ENCODE measurements at regions not wholly inside any gene's neighbourhood (a gene's known extent, or its start where the extent isn't known, plus 50 kb on each side); places are given as distances from the start of the nearest gene placed in this dataset.

DNA sequence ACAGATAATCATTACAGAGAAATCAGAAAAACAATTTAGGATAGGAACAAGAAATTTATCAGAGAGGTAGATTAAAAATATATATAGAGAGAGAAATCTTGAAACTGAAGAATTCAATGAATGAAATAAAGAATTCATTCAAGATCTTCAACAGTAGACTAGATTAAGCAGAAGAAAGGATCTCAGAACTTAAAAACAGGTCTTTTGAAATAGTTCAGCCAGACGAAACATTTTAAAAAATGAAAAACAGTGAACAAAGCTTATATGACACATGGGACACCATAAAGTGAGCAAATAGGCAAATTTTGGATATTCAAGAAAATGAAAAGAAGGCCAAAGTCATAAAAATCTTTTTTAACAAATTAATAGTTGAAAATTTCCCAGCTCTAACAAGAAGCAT, 138.8 kb downstream of the CASP12 start:
- no peak overlapping the region for H3K9ac ChIP-seq (ENCODE audit: control insufficient read depth, extremely low read depth, insufficient read depth, low read length)
- H3K36me3 ChIP-seq (ENCODE audit: control insufficient read depth in 2 of 2, extremely low read depth in 1 of 2, insufficient read depth in 2 of 2, low read length in 2 of 2): no peaks in the 10 kb centered on the region
- no peak for DNase-seq (ENCODE audit: low read depth, low spot score)
- dilution Hi-C loops (cut with MboI; ENCODE audit: extremely low pct_ligation_motif_present, low sequenced_read_pairs): no loop called here
- H4K20me1 ChIP-seq (ENCODE audit: control insufficient read depth, extremely low read depth, insufficient read depth, low read length): no peaks in the 10 kb centered on the region
- no peak overlapping the region for H3K4me3 ChIP-seq (ENCODE audit: control insufficient read depth in 2 of 3, extremely low read depth in 1 of 3, insufficient read depth in 2 of 3, low read depth in 1 of 3, low read length in 3 of 3)
- FAIRE-seq: no peak
- H3K9me3 ChIP-seq (ENCODE audit: control insufficient read depth, low read depth, low read length): no peaks in the 10 kb centered on the region
- H3K27me3 ChIP-seq (ENCODE audit: control insufficient read depth, extremely low read depth, insufficient read depth, low read length): no peaks in the 10 kb centered on the region
- no peak overlapping the region for H2AFZ ChIP-seq (ENCODE audit: control insufficient read depth, low read length)
- no peak overlapping the region for H3K27ac ChIP-seq (ENCODE audit: control insufficient read depth, insufficient read depth, low read length)
- H3K4me2 ChIP-seq (ENCODE audit: control insufficient read depth, extremely low read depth, insufficient read depth, low read depth, low read length): no peak overlapping the region
- H3K79me2 ChIP-seq (ENCODE audit: control insufficient read depth, insufficient read depth, low read length): no peaks in the 10 kb centered on the region
- TF ChIP-seq, protein P1, sequence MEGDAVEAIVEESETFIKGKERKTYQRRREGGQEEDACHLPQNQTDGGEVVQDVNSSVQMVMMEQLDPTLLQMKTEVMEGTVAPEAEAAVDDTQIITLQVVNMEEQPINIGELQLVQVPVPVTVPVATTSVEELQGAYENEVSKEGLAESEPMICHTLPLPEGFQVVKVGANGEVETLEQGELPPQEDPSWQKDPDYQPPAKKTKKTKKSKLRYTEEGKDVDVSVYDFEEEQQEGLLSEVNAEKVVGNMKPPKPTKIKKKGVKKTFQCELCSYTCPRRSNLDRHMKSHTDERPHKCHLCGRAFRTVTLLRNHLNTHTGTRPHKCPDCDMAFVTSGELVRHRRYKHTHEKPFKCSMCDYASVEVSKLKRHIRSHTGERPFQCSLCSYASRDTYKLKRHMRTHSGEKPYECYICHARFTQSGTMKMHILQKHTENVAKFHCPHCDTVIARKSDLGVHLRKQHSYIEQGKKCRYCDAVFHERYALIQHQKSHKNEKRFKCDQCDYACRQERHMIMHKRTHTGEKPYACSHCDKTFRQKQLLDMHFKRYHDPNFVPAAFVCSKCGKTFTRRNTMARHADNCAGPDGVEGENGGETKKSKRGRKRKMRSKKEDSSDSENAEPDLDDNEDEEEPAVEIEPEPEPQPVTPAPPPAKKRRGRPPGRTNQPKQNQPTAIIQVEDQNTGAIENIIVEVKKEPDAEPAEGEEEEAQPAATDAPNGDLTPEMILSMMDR (optimal IDR thresholded peaks at IDR 0.05 in 1 of 3, IDR thresholded peaks at IDR 0.05 in 1 of 3, conservative IDR thresholded peaks at IDR 0.05 in 1 of 3; ENCODE audit: extremely low read depth in 1 of 3, insufficient read depth in 2 of 3, low read length in 3 of 3): no peak
- TF ChIP-seq EZH2 (IDR thresholded peaks at IDR 0.05; ENCODE audit: low read length): no peak
- H3K9me1 ChIP-seq (ENCODE audit: control insufficient read depth, extremely low read depth, insufficient read depth, low read length): no peaks in the 10 kb centered on the region
- H3K4me1 ChIP-seq (ENCODE audit: control insufficient read depth, extremely low read depth, insufficient read depth, low read length): no peaks in the 10 kb centered on the region

DNA sequence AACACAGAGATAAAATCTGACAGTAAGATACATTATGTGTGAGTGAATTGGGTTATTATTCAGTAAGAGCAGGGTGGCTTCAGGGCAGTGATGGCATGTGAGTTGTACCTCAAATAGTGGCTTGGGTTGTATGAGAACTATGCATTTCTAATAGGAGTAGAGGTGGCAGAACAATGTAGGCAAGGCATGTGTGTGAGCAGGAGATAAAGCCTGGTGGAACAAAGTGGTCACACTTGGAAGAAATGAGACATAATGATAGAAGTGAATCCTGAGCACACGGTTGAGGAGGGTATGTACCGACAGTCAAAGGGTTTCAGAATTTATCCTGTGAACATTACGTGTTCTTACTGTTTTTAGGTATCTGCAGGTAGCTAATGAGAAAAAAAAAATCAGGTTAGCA, 159.3 kb downstream of the CASP12 start:
- Histone ChIP-seq H2AFZ (ENCODE audit: control insufficient read depth, low read length) (no peak overlapping the region), H3K4me3 (ENCODE audit: control insufficient read depth in 2 of 3, extremely low read depth in 1 of 3, insufficient read depth in 2 of 3, low read depth in 1 of 3, low read length in 3 of 3) (no peak overlapping the region), H3K9me3 (ENCODE audit: control insufficient read depth, low read depth, low read length) (no peaks in the 10 kb centered on the region), H3K27ac (ENCODE audit: control insufficient read depth, insufficient read depth, low read length) (no peak overlapping the region), H3K4me2 (ENCODE audit: control insufficient read depth, extremely low read depth, insufficient read depth, low read depth, low read length) (no peak overlapping the region), H3K79me2 (ENCODE audit: control insufficient read depth, insufficient read depth, low read length) (no peaks in the 10 kb centered on the region), H3K27me3 (ENCODE audit: control insufficient read depth, extremely low read depth, insufficient read depth, low read length) (no peaks in the 10 kb centered on the region), H3K9me1 (ENCODE audit: control insufficient read depth, extremely low read depth, insufficient read depth, low read length) (no peaks in the 10 kb centered on the region), H3K36me3 (ENCODE audit: control insufficient read depth in 2 of 2, extremely low read depth in 1 of 2, insufficient read depth in 2 of 2, low read length in 2 of 2) (no peaks in the 10 kb centered on the region), H3K9ac (ENCODE audit: control insufficient read depth, extremely low read depth, insufficient read depth, low read length) (no peak overlapping the region), H4K20me1 (ENCODE audit: control insufficient read depth, extremely low read depth, insufficient read depth, low read length) (no peaks in the 10 kb centered on the region), H3K4me1 (ENCODE audit: control insufficient read depth, extremely low read depth, insufficient read depth, low read length) (no peaks in the 10 kb centered on the region)
- dilution Hi-C loops (cut with MboI; ENCODE audit: extremely low pct_ligation_motif_present, low sequenced_read_pairs): no loop called here
- no peak for TF ChIP-seq EZH2 (IDR thresholded peaks at IDR 0.05; ENCODE audit: low read length)
- TF ChIP-seq, protein P1 (optimal IDR thresholded peaks at IDR 0.05 in 1 of 3, IDR thresholded peaks at IDR 0.05 in 1 of 3, conservative IDR thresholded peaks at IDR 0.05 in 1 of 3; ENCODE audit: extremely low read depth in 1 of 3, insufficient read depth in 2 of 3, low read length in 3 of 3): no peak
- FAIRE-seq (no peak), DNase-seq (ENCODE audit: low read depth, low spot score) (no peak)
